ENCODE measurements at regions not wholly inside any gene's neighbourhood (a gene's known extent, or its start where the extent isn't known, plus 50 kb on each side); places are given as distances from the start of the nearest gene placed in this dataset.

DNA sequence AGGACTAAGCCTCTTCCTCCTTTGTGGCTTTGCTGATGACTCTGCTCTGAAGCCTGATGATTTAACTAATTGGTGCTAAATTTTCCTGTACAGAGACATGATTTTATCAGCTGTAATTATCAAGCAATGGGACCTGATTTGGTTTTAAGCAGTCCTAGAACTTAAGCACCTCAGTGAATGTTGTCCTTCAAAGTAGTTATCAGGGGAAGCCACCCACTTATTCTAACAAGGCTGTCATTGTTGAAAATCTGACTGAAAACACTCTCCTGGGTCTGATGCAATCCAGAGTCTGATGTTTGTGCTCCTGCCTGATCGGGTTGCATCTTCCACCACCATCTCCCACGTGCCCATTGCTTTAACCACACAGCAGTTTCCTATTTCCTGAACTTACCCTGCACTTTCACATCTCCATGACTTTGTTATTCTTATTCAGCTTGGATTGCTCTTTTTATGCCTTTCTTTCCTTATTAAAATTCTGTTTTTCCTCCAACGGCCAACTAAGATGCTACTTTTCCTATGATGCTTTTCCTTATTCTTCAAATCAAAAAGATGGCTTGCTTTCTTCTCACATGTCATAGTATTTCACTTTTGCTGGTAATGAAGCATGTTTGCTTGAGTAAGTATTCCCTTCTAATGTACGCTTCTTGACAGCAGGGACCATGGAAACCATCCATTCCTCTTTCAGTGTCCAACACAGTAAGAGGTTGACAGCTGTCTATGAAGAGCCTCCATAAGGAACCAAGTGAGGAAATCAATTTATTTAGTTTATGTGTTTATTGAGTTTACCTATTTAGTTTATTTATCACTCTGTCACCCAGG is 55.0 kb downstream of the S1PR1 start (continued):
- TF ChIP-seq, protein P1, sequence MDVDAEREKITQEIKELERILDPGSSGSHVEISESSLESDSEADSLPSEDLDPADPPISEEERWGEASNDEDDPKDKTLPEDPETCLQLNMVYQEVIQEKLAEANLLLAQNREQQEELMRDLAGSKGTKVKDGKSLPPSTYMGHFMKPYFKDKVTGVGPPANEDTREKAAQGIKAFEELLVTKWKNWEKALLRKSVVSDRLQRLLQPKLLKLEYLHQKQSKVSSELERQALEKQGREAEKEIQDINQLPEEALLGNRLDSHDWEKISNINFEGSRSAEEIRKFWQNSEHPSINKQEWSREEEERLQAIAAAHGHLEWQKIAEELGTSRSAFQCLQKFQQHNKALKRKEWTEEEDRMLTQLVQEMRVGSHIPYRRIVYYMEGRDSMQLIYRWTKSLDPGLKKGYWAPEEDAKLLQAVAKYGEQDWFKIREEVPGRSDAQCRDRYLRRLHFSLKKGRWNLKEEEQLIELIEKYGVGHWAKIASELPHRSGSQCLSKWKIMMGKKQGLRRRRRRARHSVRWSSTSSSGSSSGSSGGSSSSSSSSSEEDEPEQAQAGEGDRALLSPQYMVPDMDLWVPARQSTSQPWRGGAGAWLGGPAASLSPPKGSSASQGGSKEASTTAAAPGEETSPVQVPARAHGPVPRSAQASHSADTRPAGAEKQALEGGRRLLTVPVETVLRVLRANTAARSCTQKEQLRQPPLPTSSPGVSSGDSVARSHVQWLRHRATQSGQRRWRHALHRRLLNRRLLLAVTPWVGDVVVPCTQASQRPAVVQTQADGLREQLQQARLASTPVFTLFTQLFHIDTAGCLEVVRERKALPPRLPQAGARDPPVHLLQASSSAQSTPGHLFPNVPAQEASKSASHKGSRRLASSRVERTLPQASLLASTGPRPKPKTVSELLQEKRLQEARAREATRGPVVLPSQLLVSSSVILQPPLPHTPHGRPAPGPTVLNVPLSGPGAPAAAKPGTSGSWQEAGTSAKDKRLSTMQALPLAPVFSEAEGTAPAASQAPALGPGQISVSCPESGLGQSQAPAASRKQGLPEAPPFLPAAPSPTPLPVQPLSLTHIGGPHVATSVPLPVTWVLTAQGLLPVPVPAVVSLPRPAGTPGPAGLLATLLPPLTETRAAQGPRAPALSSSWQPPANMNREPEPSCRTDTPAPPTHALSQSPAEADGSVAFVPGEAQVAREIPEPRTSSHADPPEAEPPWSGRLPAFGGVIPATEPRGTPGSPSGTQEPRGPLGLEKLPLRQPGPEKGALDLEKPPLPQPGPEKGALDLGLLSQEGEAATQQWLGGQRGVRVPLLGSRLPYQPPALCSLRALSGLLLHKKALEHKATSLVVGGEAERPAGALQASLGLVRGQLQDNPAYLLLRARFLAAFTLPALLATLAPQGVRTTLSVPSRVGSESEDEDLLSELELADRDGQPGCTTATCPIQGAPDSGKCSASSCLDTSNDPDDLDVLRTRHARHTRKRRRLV (CRISPR knock-in tag; IDR thresholded peaks at IDR 0.05), result no peak
- TF ChIP-seq, protein P2, sequence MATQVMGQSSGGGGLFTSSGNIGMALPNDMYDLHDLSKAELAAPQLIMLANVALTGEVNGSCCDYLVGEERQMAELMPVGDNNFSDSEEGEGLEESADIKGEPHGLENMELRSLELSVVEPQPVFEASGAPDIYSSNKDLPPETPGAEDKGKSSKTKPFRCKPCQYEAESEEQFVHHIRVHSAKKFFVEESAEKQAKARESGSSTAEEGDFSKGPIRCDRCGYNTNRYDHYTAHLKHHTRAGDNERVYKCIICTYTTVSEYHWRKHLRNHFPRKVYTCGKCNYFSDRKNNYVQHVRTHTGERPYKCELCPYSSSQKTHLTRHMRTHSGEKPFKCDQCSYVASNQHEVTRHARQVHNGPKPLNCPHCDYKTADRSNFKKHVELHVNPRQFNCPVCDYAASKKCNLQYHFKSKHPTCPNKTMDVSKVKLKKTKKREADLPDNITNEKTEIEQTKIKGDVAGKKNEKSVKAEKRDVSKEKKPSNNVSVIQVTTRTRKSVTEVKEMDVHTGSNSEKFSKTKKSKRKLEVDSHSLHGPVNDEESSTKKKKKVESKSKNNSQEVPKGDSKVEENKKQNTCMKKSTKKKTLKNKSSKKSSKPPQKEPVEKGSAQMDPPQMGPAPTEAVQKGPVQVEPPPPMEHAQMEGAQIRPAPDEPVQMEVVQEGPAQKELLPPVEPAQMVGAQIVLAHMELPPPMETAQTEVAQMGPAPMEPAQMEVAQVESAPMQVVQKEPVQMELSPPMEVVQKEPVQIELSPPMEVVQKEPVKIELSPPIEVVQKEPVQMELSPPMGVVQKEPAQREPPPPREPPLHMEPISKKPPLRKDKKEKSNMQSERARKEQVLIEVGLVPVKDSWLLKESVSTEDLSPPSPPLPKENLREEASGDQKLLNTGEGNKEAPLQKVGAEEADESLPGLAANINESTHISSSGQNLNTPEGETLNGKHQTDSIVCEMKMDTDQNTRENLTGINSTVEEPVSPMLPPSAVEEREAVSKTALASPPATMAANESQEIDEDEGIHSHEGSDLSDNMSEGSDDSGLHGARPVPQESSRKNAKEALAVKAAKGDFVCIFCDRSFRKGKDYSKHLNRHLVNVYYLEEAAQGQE (IDR thresholded peaks at IDR 0.05; ENCODE audit: borderline replicate concordance in 1 of 2, low read depth in 1 of 2, low read length in 2 of 2), result no peak
- peak; percentile 67; the same call in 1 of the 2 replicates for TF ChIP-seq ERF (CRISPR knock-in tag; IDR thresholded peaks at IDR 0.05)
- TF ChIP-seq ZNF761 (CRISPR knock-in tag; conservative IDR thresholded peaks at IDR 0.05), result no peak
- TF ChIP-seq SP2 (CRISPR knock-in tag; IDR thresholded peaks at IDR 0.05), result no peak
- no peak; the same call in 1 of the 2 replicates for TF ChIP-seq ZNF749 (CRISPR knock-in tag; IDR thresholded peaks at IDR 0.05; ENCODE audit: borderline replicate concordance)
- TF ChIP-seq, protein P3, sequence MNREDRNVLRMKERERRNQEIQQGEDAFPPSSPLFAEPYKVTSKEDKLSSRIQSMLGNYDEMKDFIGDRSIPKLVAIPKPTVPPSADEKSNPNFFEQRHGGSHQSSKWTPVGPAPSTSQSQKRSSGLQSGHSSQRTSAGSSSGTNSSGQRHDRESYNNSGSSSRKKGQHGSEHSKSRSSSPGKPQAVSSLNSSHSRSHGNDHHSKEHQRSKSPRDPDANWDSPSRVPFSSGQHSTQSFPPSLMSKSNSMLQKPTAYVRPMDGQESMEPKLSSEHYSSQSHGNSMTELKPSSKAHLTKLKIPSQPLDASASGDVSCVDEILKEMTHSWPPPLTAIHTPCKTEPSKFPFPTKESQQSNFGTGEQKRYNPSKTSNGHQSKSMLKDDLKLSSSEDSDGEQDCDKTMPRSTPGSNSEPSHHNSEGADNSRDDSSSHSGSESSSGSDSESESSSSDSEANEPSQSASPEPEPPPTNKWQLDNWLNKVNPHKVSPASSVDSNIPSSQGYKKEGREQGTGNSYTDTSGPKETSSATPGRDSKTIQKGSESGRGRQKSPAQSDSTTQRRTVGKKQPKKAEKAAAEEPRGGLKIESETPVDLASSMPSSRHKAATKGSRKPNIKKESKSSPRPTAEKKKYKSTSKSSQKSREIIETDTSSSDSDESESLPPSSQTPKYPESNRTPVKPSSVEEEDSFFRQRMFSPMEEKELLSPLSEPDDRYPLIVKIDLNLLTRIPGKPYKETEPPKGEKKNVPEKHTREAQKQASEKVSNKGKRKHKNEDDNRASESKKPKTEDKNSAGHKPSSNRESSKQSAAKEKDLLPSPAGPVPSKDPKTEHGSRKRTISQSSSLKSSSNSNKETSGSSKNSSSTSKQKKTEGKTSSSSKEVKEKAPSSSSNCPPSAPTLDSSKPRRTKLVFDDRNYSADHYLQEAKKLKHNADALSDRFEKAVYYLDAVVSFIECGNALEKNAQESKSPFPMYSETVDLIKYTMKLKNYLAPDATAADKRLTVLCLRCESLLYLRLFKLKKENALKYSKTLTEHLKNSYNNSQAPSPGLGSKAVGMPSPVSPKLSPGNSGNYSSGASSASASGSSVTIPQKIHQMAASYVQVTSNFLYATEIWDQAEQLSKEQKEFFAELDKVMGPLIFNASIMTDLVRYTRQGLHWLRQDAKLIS (CRISPR knock-in tag; IDR thresholded peaks at IDR 0.05), result no peak
- no peak for TF ChIP-seq SOX13 (IDR thresholded peaks at IDR 0.05)
- TF ChIP-seq SOX13 (CRISPR knock-in tag; conservative IDR thresholded peaks at IDR 0.05 in 1 of 2, IDR thresholded peaks at IDR 0.05 in 1 of 2), result peak in 1 of 2 experiments; percentile 78; a peak in 2 of 4 replicates
- TF ChIP-seq ZNF678 (CRISPR knock-in tag; IDR thresholded peaks at IDR 0.05), result no peak
- TF ChIP-seq POGZ (CRISPR knock-in tag; IDR thresholded peaks at IDR 0.05), result peak; percentile 59
- TF ChIP-seq ZFP36L2 (CRISPR knock-in tag; IDR thresholded peaks at IDR 0.05), result no peak
- TF ChIP-seq, protein P4, sequence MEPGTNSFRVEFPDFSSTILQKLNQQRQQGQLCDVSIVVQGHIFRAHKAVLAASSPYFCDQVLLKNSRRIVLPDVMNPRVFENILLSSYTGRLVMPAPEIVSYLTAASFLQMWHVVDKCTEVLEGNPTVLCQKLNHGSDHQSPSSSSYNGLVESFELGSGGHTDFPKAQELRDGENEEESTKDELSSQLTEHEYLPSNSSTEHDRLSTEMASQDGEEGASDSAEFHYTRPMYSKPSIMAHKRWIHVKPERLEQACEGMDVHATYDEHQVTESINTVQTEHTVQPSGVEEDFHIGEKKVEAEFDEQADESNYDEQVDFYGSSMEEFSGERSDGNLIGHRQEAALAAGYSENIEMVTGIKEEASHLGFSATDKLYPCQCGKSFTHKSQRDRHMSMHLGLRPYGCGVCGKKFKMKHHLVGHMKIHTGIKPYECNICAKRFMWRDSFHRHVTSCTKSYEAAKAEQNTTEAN (CRISPR knock-in tag; conservative IDR thresholded peaks at IDR 0.05), result no peak

Data from HepG2 (cell line).